Inferior parietal cortex (tissue), 1 donor: ENCODE measurements at regions not wholly inside any gene's neighbourhood (a gene's known extent, or its start where the extent isn't known, plus 50 kb on each side); places are given as distances from the start of the nearest gene placed in this dataset.

Experiments used
- DNase-seq: peaks from one replicate; pipeline ENCODE4 v3.0.0-alpha.2; 2016; ENCODE audit errors: extremely low spot score

DNA sequence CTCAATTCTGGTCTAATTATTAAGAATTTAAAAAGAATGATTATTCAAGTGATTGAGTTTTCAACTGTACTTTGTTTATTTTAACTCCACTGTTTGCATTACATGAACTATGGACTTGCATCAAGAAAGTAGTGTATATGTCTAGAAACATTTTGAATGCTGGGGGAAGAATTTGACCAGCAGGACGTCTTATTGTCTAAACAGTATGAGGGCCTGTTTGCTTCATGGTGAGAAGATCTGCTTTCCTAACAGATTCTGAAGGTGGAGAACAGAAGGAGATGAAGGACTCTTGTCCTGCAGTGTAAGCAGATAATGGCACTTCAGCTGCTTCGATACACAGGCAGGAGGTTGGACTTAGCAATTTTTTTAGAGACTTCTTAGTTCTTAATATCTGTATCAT lies 176.0 kb downstream of the DACT1 start:
- DNase-seq: no peak

DNA sequence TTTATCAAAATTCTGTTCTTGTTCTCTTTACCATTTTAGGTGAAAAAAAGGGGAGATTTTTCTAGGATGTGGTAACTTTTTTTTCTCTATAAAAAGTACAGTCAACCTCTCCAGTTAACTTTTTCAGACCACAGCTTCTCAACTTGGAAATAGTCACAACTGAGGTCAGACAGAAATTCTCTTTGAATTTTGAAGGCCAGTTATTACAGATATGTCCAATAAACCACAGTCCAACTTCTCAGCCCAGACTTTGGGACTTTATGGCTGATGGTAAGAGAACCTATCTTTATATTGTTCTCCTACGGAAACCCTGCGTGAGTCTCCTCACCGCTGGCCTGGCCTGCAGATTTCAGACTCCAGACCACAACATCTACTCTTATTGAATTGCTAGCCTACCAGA lies 176.7 kb downstream of the DACT1 start:
- no peak for DNase-seq

DNA sequence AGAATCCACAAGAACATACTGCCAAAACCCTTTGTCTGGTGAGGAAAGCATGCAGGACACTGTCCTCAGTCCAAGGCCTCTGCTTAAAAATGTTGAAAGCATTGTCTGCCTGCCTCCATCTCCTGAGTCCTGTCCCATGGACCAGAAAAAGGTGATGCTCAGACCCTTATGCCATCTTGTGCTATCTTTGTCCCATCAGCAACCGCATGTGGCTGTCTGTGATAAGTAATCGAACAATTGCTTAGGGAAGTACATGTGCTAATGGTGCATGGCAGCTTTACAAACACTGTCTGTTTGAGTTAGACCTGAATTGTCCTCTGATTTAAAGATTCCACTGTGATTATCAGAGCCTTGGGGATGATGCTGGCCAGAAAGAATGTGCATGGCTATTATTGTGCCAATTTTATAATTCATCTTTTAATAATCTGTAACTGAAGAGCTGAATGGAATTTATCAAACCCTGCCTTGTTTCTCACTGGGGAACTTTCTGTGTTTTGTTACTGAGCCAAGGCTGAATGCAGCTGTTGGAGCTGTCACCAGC lies 177.5 kb downstream of the DACT1 start:
- peak; percentile 47 for DNase-seq

DNA sequence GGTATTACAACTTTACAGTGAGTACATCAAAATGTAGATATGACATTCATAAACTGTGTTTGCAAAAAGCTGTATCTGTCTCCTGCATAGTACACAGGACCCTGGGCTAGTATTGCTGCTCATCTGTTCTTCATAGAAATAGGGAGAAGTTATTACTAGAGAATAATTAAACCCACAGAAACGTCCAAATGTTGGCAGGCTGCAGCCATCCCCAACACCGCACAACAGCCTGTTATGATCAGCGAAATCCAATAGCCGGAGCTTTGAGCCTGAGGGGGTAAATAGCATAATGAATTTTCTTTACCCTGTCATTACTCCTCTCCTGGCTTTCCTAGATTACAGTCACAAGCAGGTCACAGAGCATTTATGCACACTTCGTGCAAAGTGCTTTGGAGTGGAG lies 178.0 kb downstream of the DACT1 start:
- no peak for DNase-seq

DNA sequence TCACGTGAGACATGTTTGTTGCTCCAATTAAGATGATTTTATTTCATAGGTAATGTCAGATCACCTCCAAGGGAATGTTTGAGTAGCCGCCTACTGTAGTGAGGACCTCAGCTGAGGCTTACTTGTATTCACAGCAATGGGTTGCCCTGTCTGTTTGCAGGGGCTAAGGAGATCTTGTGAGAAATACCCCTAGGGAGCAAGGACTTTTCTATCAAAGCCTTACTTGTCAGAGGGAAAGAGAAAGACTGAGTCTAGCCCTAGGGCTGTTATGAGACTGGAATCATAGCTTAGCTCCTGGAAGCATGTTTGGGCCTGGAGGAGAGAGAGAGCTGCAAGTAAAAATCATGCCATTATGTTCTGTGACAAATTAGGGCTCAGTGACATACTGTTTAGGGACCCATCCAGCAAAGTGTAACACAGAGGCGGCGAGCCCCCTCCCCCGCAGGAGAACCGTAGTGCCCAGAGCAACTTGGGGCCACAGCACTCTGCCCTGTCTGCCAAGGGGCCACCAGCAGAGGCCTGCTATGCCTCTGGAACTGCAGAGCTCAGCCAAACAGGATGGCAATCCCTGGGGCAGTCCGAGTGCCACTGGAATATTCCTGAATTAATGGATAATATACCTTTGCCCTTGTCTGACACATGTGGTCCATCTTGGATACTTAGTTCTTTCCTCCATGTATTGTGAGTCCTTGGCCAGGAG lies 178.8 kb downstream of the DACT1 start:
- DNase-seq: no peak

DNA sequence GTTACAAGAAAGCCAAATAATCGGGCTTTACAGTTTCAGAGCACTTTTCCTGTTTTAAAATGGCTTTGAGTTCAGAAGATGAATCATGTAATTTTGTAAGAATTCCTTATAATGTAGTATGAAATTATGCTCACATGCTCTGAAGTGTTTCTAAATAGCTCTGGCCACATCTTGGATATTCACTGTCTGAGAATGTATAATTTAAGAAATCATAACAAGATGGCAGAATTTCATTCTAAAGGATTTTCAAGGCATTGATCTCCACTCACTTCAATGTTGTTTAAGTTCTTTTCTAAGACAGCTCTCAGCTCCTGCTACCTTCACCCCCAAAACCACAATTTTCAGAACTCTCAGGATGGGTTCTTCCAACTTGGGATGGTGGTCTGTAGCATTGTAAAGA lies 180.1 kb downstream of the DACT1 start:
- no peak for DNase-seq

DNA sequence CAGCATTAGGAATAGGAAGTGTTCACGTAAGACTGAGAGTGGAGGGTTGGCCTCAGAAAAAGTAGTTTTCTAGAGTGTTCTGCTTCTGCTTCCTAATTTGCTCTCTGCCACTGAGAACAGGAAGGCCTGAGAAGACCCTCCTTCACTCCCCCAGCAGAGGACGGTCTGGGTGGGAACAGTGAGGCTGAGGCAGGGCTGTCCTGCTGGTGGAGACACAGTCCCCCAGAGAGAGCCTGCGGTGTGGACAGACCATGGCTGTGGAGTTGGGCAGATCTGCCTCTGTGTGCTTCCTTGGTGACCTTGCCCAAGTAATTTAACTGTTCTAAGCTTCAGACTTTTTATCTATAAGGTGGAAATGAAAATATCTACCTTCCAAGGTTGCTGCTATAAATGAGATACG lies 182.3 kb downstream of the DACT1 start:
- DNase-seq: no peak

DNA sequence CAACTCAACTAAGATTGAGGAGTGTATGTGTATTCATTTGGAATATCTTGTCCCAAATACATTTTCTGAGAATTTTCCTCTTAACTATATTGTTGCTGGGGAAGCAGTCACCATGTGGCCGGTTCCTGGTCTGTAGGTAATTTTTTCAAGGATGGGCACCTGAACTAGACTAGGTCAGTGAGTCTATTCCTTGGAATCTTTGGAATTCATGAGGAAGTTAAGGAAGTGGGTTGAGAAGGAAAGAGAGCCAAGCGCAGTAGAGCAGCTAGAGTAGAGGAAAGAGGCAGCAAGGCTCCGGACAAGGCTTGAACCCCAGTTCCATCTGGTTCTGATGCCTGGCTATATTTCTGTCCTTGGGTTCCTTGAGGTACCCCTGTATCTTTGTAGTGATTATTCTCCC lies 183.7 kb downstream of the DACT1 start:
- DNase-seq: no peak

DNA sequence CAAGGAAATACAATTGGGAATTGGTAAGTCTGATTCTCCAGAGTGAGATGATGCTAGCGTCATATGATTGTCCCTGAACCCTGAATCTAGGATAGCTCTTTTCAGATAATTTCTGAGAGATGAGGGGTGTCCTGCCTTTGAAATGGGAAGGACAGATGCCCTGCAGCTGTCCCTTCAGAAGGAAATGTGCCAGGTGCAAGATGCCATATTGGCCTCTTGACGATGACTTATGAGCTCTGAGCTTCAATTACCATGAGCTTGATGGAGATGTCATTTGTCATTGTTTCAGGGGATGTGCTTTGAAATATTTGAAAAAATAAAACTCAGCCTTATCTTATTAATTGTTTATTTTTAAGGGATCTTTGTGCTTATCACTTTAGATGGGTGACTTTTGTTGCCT lies 185.1 kb downstream of the DACT1 start:
- DNase-seq: no peak

DNA sequence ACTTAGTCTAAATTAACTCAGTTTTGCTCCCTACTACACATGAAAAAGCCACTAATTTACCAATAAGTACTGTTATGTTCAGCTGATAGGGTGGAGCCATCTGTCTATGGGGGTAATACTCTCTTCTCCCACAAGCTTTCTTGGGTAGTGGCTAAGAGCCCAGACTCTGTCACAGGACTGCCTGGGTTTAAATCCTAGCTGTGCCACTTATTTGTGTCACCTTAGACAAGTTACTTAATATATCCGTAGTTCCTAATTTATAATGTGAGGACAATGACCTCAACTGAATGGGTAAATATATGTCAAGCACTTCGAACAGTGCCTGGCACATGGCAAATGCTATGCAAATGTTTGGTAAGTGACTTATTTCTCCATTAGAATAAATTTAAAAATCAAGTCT lies 185.6 kb downstream of the DACT1 start:
- no peak for DNase-seq

DNA sequence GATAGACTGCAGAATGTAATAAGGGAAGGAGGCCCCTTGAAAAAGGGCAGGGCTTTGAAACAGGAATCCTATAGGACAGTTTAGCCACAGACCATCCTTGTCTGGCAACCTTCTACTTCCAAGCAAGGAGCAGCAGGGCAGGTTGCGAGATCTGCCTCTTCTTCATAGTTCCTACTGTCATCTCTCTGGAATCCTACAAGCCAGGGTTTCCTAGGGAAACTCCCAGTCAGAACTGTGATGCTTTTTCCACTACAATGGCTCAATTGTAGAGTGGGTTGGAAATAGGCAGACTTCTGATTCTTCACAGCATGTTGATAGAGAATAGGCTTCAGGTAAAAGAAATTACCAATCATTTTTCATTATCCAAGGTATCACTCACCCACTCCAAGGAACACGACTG lies 186.3 kb downstream of the DACT1 start:
- no peak for DNase-seq

DNA sequence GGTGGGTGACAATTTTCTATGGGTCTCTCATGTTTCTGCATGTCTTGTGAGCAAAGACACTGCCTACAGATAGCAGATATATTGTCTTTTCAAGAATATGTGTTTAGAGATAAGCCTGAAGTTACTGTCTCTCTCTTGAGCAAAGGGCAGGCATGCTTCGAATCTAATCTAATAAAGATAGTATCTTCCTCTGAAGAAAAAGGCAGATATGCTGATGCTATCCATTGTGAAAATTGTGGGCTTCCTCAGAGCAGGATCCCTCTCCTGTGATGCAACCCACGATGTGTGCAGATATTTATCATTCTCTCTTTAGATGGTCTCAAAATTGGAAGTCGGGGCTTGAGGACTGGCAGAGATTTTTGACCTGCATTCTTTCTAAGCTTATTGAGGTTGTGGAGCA lies 187.0 kb downstream of the DACT1 start:
- DNase-seq: no peak

DNA sequence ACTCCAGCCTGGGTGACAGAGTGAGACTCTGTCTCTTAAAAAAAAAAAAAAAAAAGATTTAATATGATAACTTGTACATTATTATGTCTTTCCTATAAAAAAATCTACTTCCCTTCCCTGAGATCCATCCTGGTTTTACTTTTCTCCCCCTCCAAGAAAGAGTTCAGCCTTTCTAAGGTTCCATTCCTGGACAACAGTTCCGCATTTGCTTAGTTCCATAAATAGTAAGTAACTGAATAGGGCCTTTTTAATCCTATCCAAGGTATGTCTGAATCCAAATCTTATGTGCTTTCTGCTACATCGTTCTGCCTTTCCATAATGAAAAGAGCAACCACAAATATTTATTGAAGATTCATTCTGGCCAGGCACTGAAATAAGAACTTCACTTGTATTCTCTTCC lies 187.8 kb downstream of the DACT1 start:
- DNase-seq: no peak

DNA sequence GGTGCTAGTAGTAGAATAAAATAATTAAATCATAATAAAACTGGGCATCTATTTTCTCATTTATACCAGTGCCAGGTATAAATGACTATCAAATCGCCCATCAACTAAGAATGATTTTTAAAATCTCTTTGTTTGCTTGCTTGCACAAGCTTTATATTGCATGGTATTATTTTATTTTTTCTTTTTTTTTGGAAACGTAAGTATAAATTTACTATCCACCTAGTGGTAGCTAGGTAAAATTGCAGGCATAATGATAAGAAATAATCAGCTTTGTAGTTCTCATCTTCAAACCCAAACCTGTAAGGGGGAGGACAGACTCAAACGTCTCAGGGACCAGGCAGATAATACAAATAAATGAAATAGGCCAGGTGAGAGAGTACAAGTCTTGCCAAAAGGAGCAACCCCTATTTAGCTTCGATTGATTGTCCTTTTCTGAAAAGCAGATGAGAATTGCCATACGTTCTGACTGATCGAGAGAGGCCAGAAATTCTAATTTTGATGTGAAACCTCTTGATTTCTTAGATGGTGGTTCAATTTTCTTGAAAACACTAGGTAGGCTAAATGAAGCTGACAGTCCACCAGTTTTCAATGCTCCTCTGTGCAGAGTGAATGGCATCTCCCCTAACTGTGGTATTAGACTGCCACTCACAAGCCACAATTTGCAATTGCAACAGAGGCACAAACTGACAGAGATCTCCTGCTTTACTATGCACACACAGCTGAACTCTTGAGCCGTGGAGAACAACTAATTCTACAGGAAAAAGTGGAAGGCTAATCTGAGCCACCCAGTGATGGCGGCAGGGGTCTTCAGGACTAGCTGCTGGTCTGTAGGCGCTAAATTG lies 189.3 kb downstream of the DACT1 start:
- no peak for DNase-seq

DNA sequence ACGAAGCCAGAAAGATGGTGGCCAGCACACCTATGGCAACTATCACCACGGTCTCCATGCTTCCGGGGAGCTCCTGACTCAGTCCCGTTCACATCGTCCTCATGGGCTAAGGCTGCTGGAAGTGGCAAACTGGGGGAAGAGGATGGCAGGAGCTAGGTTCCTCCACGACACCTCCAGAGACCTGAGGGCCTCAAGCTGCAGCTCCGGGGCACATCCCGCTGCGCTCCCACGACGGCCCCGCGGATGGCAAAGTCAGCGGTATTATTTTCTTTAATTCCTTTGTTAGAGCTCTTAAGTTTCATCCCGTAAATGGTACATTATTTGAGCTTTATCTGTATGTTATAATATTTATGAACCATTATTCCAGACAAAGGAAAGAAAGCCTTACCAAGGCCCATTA lies 190.5 kb downstream of the DACT1 start:
- DNase-seq: no peak

DNA sequence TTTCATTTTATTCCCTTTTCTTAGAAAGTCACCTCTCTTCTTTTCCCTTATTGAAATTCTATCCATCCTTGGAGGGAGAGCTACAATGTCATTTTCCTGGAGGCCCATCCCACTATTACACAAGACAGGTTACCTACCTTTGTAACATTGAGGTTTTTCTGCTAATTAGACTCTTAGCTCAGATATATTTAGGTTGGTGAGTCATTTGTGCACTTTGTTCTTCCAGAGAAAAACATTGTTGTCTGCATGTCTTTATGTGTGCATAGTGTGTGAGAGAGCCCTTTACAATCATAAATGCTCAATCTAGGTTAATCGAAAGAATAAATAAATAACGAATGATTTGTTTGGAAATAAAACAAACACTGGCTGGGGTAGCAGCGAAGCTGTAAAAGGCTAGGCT lies 191.8 kb downstream of the DACT1 start:
- no peak for DNase-seq

DNA sequence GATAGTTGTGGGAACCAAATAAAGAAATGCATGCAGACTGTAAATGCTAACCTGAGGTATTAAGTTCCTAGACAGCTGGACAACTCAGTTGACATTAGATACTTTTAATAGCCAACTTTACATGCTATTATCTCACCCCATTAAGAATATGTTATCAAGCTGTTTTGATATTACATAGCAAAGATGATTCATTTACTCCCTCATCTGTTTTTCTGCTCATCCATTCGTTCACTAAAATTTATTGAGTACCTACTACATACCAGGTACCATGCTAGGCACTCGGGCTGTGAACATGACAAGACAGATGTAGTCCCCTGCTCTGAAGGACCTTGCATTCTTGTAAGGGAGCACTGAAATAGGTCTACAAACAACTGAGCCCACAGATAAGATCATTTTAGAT lies 192.4 kb downstream of the DACT1 start:
- no peak for DNase-seq

DNA sequence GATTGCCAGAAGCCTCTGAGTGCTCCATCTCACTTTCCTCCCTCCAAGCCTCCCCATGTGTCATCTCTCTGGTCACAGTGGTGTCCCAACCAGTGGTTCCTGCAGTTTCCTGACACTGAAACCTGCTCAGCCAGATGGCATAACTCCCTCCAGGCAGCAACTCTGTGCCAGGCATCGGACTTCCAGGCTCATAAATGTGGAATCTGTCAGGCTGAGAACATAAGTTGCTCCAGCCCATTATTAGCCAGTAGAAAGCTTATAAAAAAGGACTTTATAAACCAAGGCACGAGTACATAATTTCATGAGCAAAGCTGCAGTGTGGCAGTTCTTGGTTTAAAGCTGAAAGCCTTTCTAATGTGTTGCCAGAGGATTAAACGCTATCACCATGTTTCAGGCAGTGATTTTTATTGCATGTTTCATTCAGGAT lies 194.3 kb downstream of the DACT1 start:
- DNase-seq: no peak

DNA sequence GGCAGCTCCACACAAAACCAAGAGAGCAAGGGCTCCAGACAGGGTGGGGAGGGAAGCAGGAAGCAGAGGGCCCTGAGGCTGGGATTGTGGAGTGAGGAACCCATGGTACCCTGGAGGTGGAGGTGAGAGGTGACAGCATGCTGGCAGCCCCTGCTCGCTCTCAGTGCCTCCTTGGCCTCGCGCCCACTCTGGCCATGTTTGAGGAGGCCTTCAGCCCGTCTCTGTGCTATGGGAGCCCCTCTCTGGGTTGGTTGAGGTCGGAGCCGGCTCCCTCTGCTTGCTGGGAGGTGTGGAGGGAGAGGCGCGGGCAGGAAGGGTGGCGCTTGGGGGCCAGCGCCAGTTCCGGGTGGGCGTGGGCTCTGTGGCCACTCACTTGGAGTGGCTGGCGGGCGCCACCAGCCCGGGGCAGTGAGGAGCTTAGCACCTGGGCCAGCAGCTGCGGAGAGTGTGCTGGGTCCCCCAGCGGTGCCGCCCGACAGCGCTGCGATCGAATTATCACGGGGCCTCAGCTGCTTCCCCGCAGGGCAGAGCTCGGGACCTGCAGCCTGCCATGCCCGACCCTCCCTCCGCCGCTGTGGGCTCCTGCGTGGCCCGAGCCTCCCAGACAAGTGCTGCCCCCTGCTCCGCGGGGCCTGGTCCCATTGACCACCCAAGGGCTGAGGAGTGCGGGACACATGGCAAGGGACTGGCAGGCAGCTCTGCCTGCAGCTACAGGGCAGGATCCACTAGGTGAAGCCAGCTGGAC lies 196.0 kb downstream of the DACT1 start:
- no peak for DNase-seq

DNA sequence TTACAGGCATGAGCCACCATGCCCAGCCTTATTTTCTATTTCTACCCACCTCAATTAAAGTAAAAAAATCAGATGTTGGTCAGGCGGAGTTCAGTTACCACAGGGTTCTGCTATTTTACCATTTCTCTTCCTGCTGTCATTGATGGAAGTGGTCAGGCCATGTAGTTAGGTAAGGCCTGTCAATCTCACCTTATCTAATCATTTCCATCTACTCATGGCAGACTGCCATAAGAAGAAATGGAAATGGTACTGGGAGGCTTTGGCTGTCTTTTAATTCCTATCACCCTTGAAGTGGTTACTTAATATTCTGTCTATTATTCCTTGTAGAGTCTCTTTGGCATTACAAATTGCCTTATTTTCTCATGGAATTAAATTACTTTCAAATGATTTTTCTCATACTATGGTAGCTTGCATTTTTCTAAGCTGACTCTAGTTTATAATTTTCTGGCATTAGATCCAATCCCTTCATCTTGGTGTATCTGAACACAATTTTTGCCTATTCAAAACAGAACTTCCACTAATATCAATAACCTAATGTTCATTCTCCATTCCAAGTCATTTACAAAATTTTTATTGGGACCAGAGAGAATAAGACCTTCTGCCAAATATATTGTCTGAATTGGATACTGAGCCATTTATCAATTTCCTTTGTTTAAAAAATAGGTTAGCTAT lies 198.7 kb downstream of the DACT1 start:
- no peak for DNase-seq

DNA sequence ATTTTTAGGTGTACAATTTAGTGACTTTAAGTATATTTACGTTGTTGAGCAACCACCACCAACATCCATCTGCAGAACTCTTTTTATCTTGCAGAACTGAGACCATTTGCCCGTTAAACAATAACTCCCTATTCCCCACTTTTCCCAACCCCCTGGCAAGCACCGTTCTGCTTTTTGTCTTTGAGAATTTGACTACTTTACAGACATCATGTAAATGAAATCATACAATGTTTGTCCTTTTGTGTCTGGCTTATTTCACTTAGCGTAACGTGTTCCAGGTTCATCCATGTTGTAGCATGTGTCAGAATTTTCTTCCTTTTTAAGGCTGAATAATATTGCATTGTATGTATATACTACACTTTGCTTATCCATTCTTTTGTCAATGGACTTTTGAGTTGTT lies 201.5 kb downstream of the DACT1 start:
- DNase-seq: no peak

DNA sequence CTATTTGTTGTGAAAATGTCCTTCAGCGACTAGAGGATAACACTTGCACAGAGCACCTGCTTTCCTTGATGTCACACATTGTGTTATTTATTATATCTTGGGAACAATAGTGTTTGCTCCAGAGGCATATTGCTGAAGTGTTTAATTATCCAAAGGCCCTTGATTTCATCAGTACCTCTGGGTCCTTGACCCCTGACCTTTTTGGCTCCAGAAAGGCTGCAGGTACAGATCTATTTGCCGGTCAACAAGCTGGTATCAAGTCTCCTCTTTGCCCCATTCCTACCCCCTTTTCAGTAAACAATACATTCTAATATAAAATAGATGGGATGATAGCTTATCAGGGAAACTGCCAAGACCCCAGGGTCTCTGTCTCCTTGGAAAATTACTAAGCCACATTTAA lies 206.8 kb downstream of the DACT1 start:
- DNase-seq: no peak
